Caco-2 (cell line): ENCODE measurements at regions not wholly inside any gene's neighbourhood (a gene's known extent, or its start where the extent isn't known, plus 50 kb on each side); places are given as distances from the start of the nearest gene placed in this dataset.

ENCODE experiments used
- BruUV-seq: library from RNA; stranded (reverse); fragments of 400-500 nt; replicated peaks from 2 replicates; lab custom pipeline; 2021; lab: Mats Ljungman, UMichigan
- CTCF ChIA-PET: fragments of 300-600 bp; sonication (Branson Sonifier 250); formaldehyde crosslinking; loops from one replicate; lab custom pipeline; 2022; ENCODE audit warnings: antibody characterized with exemption; lab: Charles Lee
- POLR2A ChIA-PET: fragments of 300-600 bp; sonication (Branson Sonifier 250); formaldehyde crosslinking; loops from one replicate; lab custom pipeline; 2022; ENCODE audit warnings: antibody characterized with exemption; lab: Charles Lee
- DNase-seq, 2 experiments: peaks; one replicate each; pipeline versions ENCODE4 v3.0.0 to v3.0.0-alpha.2; 2020 to 2022
- H3K27me3 ChIP-seq: replicated peaks from 2 replicates; pipeline ENCODE4 v1.6.0; 2011; ENCODE audit warnings: low read length; ENCODE audit not compliant: control insufficient read depth, insufficient read depth
- H3K36me3 ChIP-seq: 2 replicates; pipeline ENCODE4 v1.5.1; 2011; ENCODE audit warnings: low read length; ENCODE audit not compliant: control insufficient read depth, insufficient read depth
- H3K4me1 ChIP-seq: fragments of 250-450 bp; sonication (Bioruptor Pico); 2 replicates; pipeline ENCODE4 v1.5.1; 2020; ENCODE audit warnings: mild to moderate bottlenecking
- H3K4me3 ChIP-seq: 2 replicates; pipeline ENCODE4 v1.5.1; 2011; ENCODE audit warnings: low read depth, mild to moderate bottlenecking, control low read depth, low read length
- H3K9me3 ChIP-seq: fragments of 250-450 bp; sonication (Bioruptor Pico); 2 replicates; pipeline ENCODE4 v1.5.1; 2020; ENCODE audit warnings: mild to moderate bottlenecking, moderate library complexity
- H3K27ac Mint-ChIP-seq: one replicate; pipeline ENCODE4 v1.8.0; 2022; ENCODE audit warnings: mixed read lengths; ENCODE audit not compliant: unreplicated experiment
- H3K27me3 Mint-ChIP-seq: one replicate; pipeline ENCODE4 v1.8.0; 2022; ENCODE audit warnings: mixed read lengths; ENCODE audit not compliant: insufficient read depth, unreplicated experiment
- H3K36me3 Mint-ChIP-seq: one replicate; pipeline ENCODE4 v1.8.0; 2022; ENCODE audit warnings: mild to moderate bottlenecking, mixed read lengths; ENCODE audit not compliant: insufficient read depth, unreplicated experiment
- H3K4me1 Mint-ChIP-seq: one replicate; pipeline ENCODE4 v1.8.0; 2022; ENCODE audit warnings: low read depth, mixed read lengths; ENCODE audit not compliant: unreplicated experiment
- H3K4me3 Mint-ChIP-seq: one replicate; pipeline ENCODE4 v1.8.0; 2022; ENCODE audit warnings: mild to moderate bottlenecking, moderate library complexity, mixed read lengths; ENCODE audit not compliant: unreplicated experiment
- H3K9me3 Mint-ChIP-seq: one replicate; pipeline ENCODE4 v1.8.0; 2022; ENCODE audit warnings: mixed read lengths; ENCODE audit not compliant: unreplicated experiment
- CTCF ChIP-seq, 2 experiments: fragments of 200-600 bp in 1 of 2; IDR thresholded peaks; 1 replicate in 1 of 2; 2 replicates in 1 of 2; pipeline versions ENCODE4 v1.5.1 to v1.8.0; 2011 to 2022; ENCODE audit warnings: antibody characterized with exemption in 1 of 2, control low read depth in 1 of 2, inconsistent platforms in 1 of 2, low read depth in 1 of 2, low read length in 1 of 2, mild to moderate bottlenecking in 1 of 2, moderate library complexity in 1 of 2; ENCODE audit not compliant: insufficient read depth in 1 of 2, severe bottlenecking in 1 of 2, unreplicated experiment in 1 of 2
- intact Hi-C: fragments of 100-400 bp; cut with micrococcal nuclease; formaldehyde crosslinking; loops from one replicate; pipeline ENCODE4 v1.10.0; 2022; ENCODE audit not compliant: unreplicated experiment

- no peak overlapping the region for H3K4me3 Mint-ChIP-seq
- POLR2A ChIA-PET = no interaction called here
- H3K4me3 ChIP-seq = no peak overlapping the region
- intact Hi-C loops = no loop called here
- CTCF ChIA-PET = no interaction called here
- H3K27me3 ChIP-seq = no peaks in the 10 kb centered on the region
- H3K9me3 ChIP-seq = no peaks in the 10 kb centered on the region
- no peak for DNase-seq
- BruUV-seq = no TSS peak
- H3K36me3 ChIP-seq = no peaks in the 10 kb centered on the region
- TF ChIP-seq CTCF (IDR thresholded peaks at IDR 0.05; ENCODE audit: insufficient read depth in 1 of 2, low read depth in 1 of 2, low read length in 1 of 2, severe bottlenecking in 1 of 2, unreplicated experiment in 1 of 2) = no peak
- peaks cover 10% of the 10 kb centered on the region for H3K4me1 Mint-ChIP-seq
- H3K36me3 Mint-ChIP-seq = no peaks in the 10 kb centered on the region
- no peaks in the 10 kb centered on the region for H3K27me3 Mint-ChIP-seq
- H3K4me1 ChIP-seq = 0 out of 2 replicates have a peak, but pooled peaks cover 5% of the 10 kb centered on the region
- no peak overlapping the region for H3K27ac Mint-ChIP-seq
- H3K9me3 Mint-ChIP-seq = no peaks in the 10 kb centered on the region
Measured at GRCh38 chr1:8217809-8218208, 100.1 kb upstream of the SLC45A1 start.

DNA sequence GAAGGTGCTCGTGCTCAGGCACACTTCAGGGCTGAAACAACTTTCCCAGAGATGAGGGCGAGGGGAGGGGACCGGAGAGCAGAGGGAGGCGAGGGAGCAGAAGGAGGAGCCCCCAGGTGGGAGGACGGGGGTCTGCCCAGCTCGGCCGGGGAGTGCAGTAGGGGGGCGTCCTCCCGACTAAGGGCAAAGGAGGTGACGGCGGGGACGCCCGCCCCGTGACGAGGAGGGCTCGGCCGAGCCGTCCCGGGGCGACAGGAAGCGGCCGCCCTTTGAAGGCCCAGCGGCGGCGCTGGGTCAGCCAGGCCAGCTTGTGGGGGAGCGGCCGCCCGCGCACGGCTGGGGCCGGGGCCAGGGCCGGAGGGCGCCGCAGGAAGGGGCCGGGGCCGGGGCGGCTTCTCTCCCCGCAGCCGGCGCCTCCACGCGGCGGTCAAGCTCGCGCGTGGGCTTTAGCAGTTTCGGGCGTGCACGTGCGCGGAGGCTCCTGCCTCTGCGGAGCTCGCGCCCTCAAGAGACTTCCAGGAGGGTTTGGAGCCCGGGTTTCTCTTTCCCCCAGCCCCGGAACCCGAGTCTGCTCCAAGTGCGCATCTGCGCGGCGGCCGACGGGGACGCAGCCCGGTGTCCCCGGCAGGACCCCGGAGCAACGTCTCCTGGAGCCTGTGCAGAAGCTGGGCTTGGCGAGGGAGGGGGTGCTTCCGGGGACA is 100.8 kb upstream of the SLC45A1 start:
- Mint-ChIP-seq H3K27ac (no peak overlapping the region), H3K27me3 (no peaks in the 10 kb centered on the region), H3K9me3 (no peaks in the 10 kb centered on the region), H3K36me3 (no peaks in the 10 kb centered on the region), H3K4me3 (no peak overlapping the region), H3K4me1 (peaks cover 10% of the 10 kb centered on the region)
- ChIA-PET CTCF (no interaction called here), POLR2A (no interaction called here)
- DNase-seq = no peak
- TF ChIP-seq CTCF (IDR thresholded peaks at IDR 0.05; ENCODE audit: insufficient read depth in 1 of 2, low read depth in 1 of 2, low read length in 1 of 2, severe bottlenecking in 1 of 2, unreplicated experiment in 1 of 2) = no peak
- Histone ChIP-seq H3K27me3 (no peaks in the 10 kb centered on the region), H3K36me3 (no peaks in the 10 kb centered on the region), H3K4me1 (peaks cover 8% of the 10 kb centered on the region; the same call in 1 of the 2 replicates), H3K4me3 (no peak overlapping the region), H3K9me3 (no peaks in the 10 kb centered on the region)
- no TSS peak for BruUV-seq
- intact Hi-C loops = no loop called here

DNA sequence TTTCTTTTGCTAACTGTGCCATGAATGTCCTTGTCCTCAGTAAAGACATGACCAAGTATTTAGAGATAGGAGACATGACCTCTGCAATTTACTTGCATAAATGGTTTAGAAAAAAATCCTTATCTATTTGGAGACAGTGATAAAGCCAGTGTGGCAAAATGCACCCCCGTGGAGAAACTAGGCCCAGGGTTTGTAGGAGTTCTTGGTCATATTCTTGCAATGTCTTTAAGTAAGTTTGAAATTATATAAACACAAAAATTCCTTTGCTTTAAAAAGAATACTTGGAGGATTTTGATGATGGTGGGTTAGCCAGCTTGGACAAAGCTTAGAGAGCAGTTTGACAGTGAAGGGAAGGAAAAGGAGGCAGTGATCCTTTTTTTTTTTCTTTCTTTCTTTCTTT is 101.9 kb upstream of the SLC45A1 start:
- peak overlapping the region; percentile 71 for H3K27ac Mint-ChIP-seq
- DNase-seq = no peak

More for the DNA sequence above, 101.9 kb upstream of the SLC45A1 start:
- peaks cover 13% of the 10 kb centered on the region; the same call in 1 of the 2 replicates for H3K4me1 ChIP-seq
- no peaks in the 10 kb centered on the region for H3K27me3 ChIP-seq
- no peaks in the 10 kb centered on the region for H3K36me3 Mint-ChIP-seq
- intact Hi-C loops = no loop called here
- H3K9me3 Mint-ChIP-seq = no peaks in the 10 kb centered on the region
- no peak for TF ChIP-seq CTCF (IDR thresholded peaks at IDR 0.05; ENCODE audit: insufficient read depth in 1 of 2, low read depth in 1 of 2, low read length in 1 of 2, severe bottlenecking in 1 of 2, unreplicated experiment in 1 of 2)
- no peaks in the 10 kb centered on the region for H3K9me3 ChIP-seq
- no peaks in the 10 kb centered on the region for H3K27me3 Mint-ChIP-seq
- ChIA-PET POLR2A (no interaction called here), CTCF (interaction anchor here (0.6 kb wide), 1 partner anchor 198 kb away, joined by 3 read pairs; no protein-coding TSS in a partner anchor)
- no peaks in the 10 kb centered on the region for H3K36me3 ChIP-seq
- H3K4me1 Mint-ChIP-seq = peaks cover 10% of the 10 kb centered on the region
- BruUV-seq = no TSS peak
- no peak overlapping the region for H3K4me3 ChIP-seq
- no peak overlapping the region for H3K4me3 Mint-ChIP-seq
